ENCODE measurements at regions not wholly inside any gene's neighbourhood (a gene's known extent, or its start where the extent isn't known, plus 50 kb on each side); places are given as distances from the start of the nearest gene placed in this dataset.

DNA sequence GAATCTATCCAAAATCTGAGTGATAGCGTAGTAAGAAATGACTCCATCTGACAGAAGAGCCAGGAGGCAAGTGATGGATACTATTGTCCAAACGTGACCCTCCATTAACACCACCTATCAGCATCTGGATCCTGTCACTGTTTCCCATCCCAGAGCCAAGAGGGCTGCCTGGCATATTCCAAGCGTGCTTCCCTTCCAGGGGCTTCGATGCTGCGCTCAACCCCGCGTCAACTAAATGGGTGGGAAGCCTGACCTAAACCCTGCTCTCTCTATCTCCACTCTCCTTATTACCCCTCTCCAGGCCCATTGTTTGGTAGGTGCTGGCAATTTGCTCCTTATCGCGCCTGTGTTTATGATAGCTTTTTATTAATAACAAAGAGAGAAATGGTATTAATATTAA is 83.2 kb downstream of the NR2F2 start:
- no peaks in the 10 kb centered on the region for H3K9me3 ChIP-seq (replicated peaks; ENCODE audit: control insufficient read depth, insufficient read depth, low read length)
- no peak overlapping the region for H2AFZ ChIP-seq (ENCODE audit: low read depth, low read length)
- no peaks in the 10 kb centered on the region for H3K79me2 ChIP-seq (ENCODE audit: control insufficient read depth, insufficient read depth, low read length)
- ChIA-PET CTCF (interaction anchor here (0.7 to 1.7 kb wide), 2 partner anchors 9 to 37 kb away, joined by 3 to 5 read pairs; no protein-coding TSS in a partner anchor), POLR2A (no interaction called here)
- H3K4me2 ChIP-seq (ENCODE audit: insufficient read depth, low read length): no peak overlapping the region
- no peaks in the 10 kb centered on the region for H3K36me3 ChIP-seq (ENCODE audit: control insufficient read depth in 2 of 2, extremely low read depth in 1 of 2, insufficient read depth in 2 of 2, low read length in 2 of 2)
- no peaks in the 10 kb centered on the region for H3K9me1 ChIP-seq (replicated peaks; ENCODE audit: control insufficient read depth, extremely low read depth, insufficient read depth, low read length)
- no peak overlapping the region for H3K4me3 ChIP-seq (replicated peaks in 1 of 3; ENCODE audit: insufficient read depth in 1 of 3, low read depth in 1 of 3, low read length in 3 of 3)
- peaks cover 28 to 51% of the 10 kb centered on the region in 2 experiments for H3K27me3 ChIP-seq (ENCODE audit: control insufficient read depth in 2 of 2, insufficient read depth in 2 of 2, low read length in 2 of 2)
- H3K9ac ChIP-seq (replicated peaks; ENCODE audit: extremely low read depth, insufficient read depth, low read length): no peak overlapping the region
- no peak overlapping the region for H3K27ac ChIP-seq (ENCODE audit: insufficient read depth, low read depth, low read length)
- no peak for TF ChIP-seq FOS (IDR thresholded peaks at IDR 0.05; ENCODE audit: borderline replicate concordance, insufficient read depth, low read length)
- no peak for TF ChIP-seq JUN (IDR thresholded peaks at IDR 0.05; ENCODE audit: borderline replicate concordance, insufficient read depth, insufficient read length, low read depth)
- TF ChIP-seq GATA2 (IDR thresholded peaks at IDR 0.05; ENCODE audit: insufficient read depth, insufficient read length, low read depth, low read length): no peak
- no peak for TF ChIP-seq POLR2A (IDR thresholded peaks at IDR 0.05; ENCODE audit: low read depth, low read length)
- TF ChIP-seq, protein P1, sequence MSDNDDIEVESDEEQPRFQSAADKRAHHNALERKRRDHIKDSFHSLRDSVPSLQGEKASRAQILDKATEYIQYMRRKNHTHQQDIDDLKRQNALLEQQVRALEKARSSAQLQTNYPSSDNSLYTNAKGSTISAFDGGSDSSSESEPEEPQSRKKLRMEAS (IDR thresholded peaks at IDR 0.05; ENCODE audit: insufficient read depth, insufficient read length): no peak
- no peak for TF ChIP-seq CTCF (IDR thresholded peaks at IDR 0.05; ENCODE audit: extremely low read depth in 1 of 2, insufficient read depth in 1 of 2, low read depth in 1 of 2, low read length in 2 of 2)
- TF ChIP-seq POLR2AphosphoS5 (IDR thresholded peaks at IDR 0.05; ENCODE audit: insufficient read depth, low read depth, low read length): no peak
- TF ChIP-seq MYC (IDR thresholded peaks at IDR 0.05; ENCODE audit: low read depth, low read length): no peak
- no peak for TF ChIP-seq EZH2 (IDR thresholded peaks at IDR 0.05; ENCODE audit: borderline replicate concordance, low read depth, low read length, severe bottlenecking)
- no TSS peak for BruUV-seq (replicated peaks)
- dilution Hi-C loops (cut with MboI; ENCODE audit: extremely low pct_ligation_motif_present, low sequenced_read_pairs): no loop called here
- no peak for FAIRE-seq
- no peaks in the 10 kb centered on the region for H4K20me1 ChIP-seq (replicated peaks; ENCODE audit: control insufficient read depth, extremely low read depth, insufficient read depth, low read length)
- DNase-seq (ENCODE audit: low read depth, low spot score): no peak
- intact Hi-C loops (cut with micrococcal nuclease): loop anchor here (2.0 kb wide), 1 partner anchor 45 kb away; no protein-coding TSS in a partner anchor
- H3K4me1 ChIP-seq (ENCODE audit: control insufficient read depth, extremely low read depth, insufficient read depth, low read length): peaks cover 29% of the 10 kb centered on the region

Measured in endothelial cell of umbilical vein (primary cell).